Cardiac fibroblast (primary cell): ENCODE measurements at regions not wholly inside any gene's neighbourhood (a gene's known extent, or its start where the extent isn't known, plus 50 kb on each side); places are given as distances from the start of the nearest gene placed in this dataset.

Experiments used
- DNase-seq, 2 donors: peaks; one replicate each; pipeline versions ENCODE4 v3.0.0 to v3.0.0-alpha.2; 2010; ENCODE audit warnings: low read depth in 2 of 2
- H3K4me3 ChIP-seq, 2 donors: replicated peaks in 1 of 2; 1 replicate in 1 of 2; 2 replicates in 1 of 2; pipeline ENCODE4 v1.5.1; 2011; ENCODE audit warnings: low read depth in 2 of 2, low read length in 2 of 2, mild to moderate bottlenecking in 2 of 2, moderate library complexity in 1 of 2
- TF ChIP-seq, protein P1 (sequence below): IDR thresholded peaks from one replicate; pipeline ENCODE4 v1.5.1; 2011; ENCODE audit warnings: low read depth, mild to moderate bottlenecking, low read length, inconsistent platforms

DNA sequence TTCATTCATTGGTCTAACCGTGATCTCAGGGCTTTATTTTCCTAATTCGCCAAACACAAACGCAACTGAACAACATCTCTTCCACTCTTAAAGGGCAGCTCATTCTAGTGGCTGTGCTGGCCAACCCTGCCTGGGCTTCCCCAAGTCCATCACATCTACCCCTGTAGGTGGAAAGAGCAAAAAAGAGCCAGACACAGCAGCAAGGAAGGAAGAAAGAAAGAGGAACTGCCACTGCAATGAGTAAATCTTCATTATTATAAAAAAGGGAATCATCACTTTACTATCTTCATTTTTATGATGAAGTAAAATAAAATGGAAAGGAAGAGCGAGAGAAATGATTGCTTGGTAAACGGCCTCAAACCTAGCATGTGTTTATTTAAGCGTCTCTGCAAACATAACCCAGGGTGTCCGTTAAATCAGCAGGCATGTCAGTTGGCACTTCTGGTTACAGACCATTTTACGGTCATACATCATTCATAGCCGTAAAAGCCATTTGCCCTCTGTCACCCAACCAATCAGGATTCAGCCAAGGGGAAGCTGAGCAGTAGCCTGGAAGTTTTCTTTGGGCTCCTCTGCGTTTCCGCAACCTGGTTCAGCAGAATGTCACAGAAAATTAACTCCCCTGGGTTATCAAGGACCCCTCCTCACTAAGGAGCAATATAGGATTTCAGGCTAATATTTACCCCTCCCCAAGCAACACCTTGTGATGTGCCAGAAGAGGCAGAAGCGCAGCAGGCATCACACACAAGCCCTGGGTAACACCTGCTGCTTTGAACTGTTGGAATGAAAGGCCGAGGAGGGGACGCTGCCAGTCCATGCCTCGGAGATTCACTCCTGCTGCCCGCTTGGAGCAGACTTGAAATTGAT lies 234.0 kb downstream of the SNX10 start:
- H3K4me3 ChIP-seq, result no peak overlapping the region
- DNase-seq, result no peak
- TF ChIP-seq, protein P1, sequence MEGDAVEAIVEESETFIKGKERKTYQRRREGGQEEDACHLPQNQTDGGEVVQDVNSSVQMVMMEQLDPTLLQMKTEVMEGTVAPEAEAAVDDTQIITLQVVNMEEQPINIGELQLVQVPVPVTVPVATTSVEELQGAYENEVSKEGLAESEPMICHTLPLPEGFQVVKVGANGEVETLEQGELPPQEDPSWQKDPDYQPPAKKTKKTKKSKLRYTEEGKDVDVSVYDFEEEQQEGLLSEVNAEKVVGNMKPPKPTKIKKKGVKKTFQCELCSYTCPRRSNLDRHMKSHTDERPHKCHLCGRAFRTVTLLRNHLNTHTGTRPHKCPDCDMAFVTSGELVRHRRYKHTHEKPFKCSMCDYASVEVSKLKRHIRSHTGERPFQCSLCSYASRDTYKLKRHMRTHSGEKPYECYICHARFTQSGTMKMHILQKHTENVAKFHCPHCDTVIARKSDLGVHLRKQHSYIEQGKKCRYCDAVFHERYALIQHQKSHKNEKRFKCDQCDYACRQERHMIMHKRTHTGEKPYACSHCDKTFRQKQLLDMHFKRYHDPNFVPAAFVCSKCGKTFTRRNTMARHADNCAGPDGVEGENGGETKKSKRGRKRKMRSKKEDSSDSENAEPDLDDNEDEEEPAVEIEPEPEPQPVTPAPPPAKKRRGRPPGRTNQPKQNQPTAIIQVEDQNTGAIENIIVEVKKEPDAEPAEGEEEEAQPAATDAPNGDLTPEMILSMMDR, result no peak

DNA sequence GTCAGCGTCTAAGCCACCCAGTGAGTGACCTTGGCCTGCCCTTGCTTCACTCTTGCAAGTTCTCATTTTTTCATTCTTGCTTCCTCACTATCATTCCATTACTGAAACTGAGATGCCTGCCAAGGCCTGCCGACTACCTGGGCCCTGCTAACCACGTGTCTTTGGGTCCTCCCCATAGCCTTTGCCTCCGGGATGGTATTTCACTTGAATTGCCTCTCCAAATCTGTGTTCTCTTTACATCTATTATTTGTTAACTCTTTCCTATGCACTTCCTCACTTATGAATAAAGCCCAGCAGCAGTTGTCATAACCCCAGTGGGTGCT lies 234.6 kb downstream of the SNX10 start:
- TF ChIP-seq, protein P1, result no peak
- no peak for DNase-seq
- H3K4me3 ChIP-seq, result no peak overlapping the region

DNA sequence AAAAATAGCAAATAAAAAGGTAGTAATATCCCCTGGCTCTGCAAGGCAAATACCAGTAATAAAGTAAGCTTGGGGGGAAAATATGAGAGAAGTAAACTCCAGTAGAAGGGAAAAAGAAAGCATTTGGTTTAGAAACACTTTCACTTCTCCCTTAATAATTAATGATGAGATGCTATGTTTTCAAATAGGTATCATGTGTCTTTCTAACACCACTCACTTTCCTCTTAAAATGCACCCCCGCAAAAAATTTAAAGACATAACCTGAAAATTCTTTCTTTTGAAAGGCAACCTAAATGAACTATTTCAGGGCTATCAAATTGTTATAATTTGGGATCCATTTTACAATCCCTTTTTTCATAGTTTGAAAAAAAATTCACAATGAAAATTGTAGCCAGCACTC lies 240.3 kb downstream of the SNX10 start:
- no peak overlapping the region for H3K4me3 ChIP-seq
- DNase-seq, result no peak
- TF ChIP-seq, protein P1, result no peak

DNA sequence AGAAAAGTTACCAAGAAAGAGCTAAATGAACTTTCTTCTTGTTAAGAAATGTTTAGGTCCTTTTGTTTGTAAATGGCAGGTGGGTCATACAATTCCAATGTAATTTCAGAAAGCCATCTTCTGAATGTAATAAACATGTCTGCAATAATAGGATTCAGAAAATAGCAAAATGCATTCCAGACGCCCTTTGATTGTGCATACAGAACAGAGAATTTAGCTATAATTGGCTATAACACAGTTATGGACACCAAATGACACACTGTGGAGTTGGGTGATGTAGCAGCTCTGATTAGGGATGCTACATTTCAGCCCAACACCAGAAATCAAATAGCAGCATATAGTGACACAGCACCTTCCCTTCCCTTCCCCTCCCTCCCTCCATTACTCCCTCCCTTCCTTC lies 240.8 kb downstream of the SNX10 start:
- TF ChIP-seq, protein P1, result no peak
- H3K4me3 ChIP-seq, result no peak overlapping the region

DNA sequence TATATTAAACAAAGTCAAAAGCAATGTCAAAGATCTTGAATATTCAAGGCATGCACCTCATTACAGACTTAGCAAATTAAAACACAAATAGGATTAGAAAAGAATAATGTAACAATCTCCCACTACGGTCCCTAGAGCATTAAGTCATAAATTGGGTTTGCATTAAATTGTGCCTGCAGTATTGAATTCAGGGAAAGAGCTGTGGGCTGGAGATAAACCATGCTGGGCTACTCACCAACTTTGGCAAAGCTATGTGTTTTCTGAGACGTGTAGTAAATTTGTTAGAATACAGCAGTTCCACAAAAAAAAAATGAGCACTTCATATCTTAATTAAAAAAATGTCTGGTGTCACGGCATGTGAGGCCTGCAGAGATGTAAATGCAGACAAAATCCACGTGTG lies 241.6 kb downstream of the SNX10 start:
- no peak for DNase-seq
- H3K4me3 ChIP-seq, result no peak overlapping the region
- TF ChIP-seq, protein P1, result no peak

More for the DNA sequence above, 240.8 kb downstream of the SNX10 start:
- DNase-seq, result no peak

DNA sequence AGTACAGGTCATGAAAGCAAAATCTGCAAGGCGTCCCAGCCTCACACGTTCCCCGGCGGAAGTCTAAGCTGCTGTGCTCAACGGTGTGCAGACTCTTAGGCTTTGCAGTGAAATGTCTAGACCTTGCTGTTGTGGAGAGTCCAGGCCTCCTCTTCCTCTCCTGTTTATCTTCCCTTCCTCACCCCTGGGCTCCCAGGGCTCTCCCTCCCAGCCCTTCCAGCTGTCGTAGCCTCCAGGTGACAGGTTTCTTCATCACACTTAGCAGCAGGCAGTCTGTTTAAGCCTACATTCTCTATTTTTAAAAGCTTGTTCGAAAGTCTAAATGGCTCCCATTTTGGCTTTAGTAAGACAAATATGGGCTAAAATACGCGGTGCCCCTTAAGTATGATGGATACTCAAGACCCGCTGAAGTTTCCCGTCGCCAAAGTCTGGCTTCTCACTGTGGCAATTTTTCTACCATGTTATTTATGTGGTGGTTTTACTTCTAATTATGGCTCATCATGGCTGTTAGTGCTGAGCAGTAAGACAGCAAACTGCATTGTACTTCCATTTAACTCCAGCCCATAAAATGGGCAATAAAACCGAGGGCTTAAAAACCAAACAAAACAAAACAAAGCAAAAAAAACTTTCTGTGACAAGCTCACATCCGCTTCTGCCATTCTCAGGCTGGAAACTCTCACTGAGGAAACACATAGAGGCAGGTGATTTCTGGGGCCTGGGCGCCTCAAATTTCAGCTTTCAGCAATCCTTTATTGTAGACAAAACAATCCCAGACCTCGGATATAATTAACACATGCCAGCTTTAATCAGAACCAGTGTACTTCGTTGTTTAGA lies 243.2 kb downstream of the SNX10 start:
- TF ChIP-seq, protein P1, result no peak
- DNase-seq, result no peak
- no peak overlapping the region for H3K4me3 ChIP-seq
